WERI-Rb-1 (cell line): ENCODE measurements at regions not wholly inside any gene's neighbourhood (a gene's known extent, or its start where the extent isn't known, plus 50 kb on each side); places are given as distances from the start of the nearest gene placed in this dataset.
A peak's percentile ranks its signal among the peaks of the same experiment; 100 is the strongest.

ENCODE experiments used
- DNase-seq: peaks from one replicate; pipeline ENCODE4 v3.0.0-alpha.2; 2020
- H3K27ac ChIP-seq: fragments of 250-450 bp; sonication (Bioruptor Pico); 2 replicates; pipeline ENCODE4 v1.5.1; 2020; ENCODE audit warnings: mild to moderate bottlenecking, moderate library complexity
- H3K27me3 ChIP-seq: fragments of 250-450 bp; sonication (Bioruptor Pico); 2 replicates; pipeline ENCODE4 v1.5.1; 2021; ENCODE audit warnings: mild to moderate bottlenecking, low read depth, moderate library complexity; ENCODE audit not compliant: insufficient read depth, severe bottlenecking
- H3K36me3 ChIP-seq: fragments of 250-450 bp; sonication (Bioruptor Pico); 2 replicates; pipeline ENCODE4 v1.5.1; 2020; ENCODE audit warnings: mild to moderate bottlenecking, moderate library complexity
- H3K4me3 ChIP-seq: 2 replicates; pipeline ENCODE4 v1.5.1; 2011; ENCODE audit warnings: low read depth, mild to moderate bottlenecking, control low read depth, low read length
- H3K9me3 ChIP-seq: fragments of 250-450 bp; sonication (Bioruptor Pico); 2 replicates; pipeline ENCODE4 v1.5.1; 2021; ENCODE audit warnings: mild to moderate bottlenecking, moderate library complexity; ENCODE audit not compliant: severe bottlenecking
- CTCF ChIP-seq: IDR thresholded peaks from 2 replicates; pipeline ENCODE4 v1.5.1; 2011; ENCODE audit warnings: low read depth, mild to moderate bottlenecking, control low read depth, inconsistent platforms, low read length

DNA sequence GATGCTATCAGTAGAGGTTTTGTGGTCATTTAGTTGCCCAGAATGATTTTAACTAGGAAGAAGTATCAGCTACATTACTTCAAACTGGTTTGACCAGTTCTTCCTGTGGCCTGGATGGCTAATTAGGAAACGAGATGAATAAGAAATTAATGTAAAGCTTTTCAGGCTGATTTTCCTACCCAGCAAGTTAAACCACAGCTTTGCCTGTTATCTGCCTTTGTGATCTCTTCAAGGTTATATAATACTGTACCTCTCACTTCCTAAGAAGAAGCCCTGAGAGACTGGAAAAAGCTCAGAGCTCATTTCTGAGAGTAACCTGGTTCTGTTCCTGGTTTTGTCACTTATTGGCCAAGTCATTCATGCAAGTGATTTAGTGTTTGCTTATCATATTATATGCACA, 782.2 kb upstream of the GOLIM4 start:
- H3K27ac ChIP-seq = no peak overlapping the region
- H3K4me3 ChIP-seq = no peak overlapping the region
- no peaks in the 10 kb centered on the region for H3K27me3 ChIP-seq
- no peaks in the 10 kb centered on the region for H3K9me3 ChIP-seq
- TF ChIP-seq CTCF = no peak
- no peak for DNase-seq
- H3K36me3 ChIP-seq = no peaks in the 10 kb centered on the region

- Histone ChIP-seq H3K9me3 (no peaks in the 10 kb centered on the region), H3K27me3 (no peaks in the 10 kb centered on the region), H3K4me3 (no peak overlapping the region), H3K27ac (no peak overlapping the region), H3K36me3 (no peaks in the 10 kb centered on the region)
- no peak for TF ChIP-seq CTCF
- DNase-seq = no peak
These were observed 780.8 kb upstream of the GOLIM4 start for GRCh38 chr3:168876346-168877035.

DNA sequence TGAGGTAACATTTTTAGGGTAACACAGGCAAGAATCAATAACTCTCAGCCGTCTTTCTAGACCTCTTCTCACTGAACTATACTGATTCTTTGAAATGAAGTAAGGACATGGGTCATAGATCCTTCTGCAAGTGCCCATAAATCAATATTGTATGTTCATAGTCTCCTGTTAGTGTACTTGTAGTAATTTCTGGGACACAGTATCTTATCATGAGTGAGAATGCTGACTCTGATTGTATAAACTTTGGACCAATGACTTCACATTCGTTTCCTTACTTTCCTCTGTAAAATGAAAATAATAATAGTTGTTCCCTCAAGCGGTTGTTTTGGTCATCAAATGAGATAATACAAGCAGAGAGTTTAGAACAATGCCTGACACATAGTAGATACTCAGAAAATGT, 777.1 kb upstream of the GOLIM4 start:
- Histone ChIP-seq H3K36me3 (no peaks in the 10 kb centered on the region), H3K9me3 (no peaks in the 10 kb centered on the region), H3K27me3 (no peaks in the 10 kb centered on the region), H3K27ac (no peak overlapping the region), H3K4me3 (no peak overlapping the region)
- no peak for TF ChIP-seq CTCF
- DNase-seq = no peak

DNA sequence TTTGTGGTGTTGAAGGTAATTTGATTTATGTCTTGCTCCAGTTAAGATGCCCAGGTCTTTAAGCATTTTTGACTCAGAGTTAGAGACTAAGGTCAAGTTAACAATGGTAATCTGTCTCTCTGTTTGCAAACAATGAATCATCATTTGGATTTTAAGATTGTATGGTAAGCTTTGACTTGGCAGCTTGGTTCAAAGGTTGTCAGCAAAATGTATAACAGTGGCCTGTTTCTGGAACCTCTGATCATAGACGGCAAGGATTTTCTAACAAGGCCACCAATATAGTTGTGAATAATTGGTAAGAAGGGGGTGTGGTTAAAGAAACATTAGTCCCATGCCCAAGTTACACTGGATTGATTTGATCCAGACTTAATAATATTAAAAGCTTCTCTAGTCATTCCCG, 775.2 kb upstream of the GOLIM4 start:
- no peak for DNase-seq
- Histone ChIP-seq H3K27ac (no peak overlapping the region), H3K27me3 (no peaks in the 10 kb centered on the region), H3K4me3 (no peak overlapping the region), H3K36me3 (no peaks in the 10 kb centered on the region), H3K9me3 (no peaks in the 10 kb centered on the region)
- TF ChIP-seq CTCF = no peak

DNA sequence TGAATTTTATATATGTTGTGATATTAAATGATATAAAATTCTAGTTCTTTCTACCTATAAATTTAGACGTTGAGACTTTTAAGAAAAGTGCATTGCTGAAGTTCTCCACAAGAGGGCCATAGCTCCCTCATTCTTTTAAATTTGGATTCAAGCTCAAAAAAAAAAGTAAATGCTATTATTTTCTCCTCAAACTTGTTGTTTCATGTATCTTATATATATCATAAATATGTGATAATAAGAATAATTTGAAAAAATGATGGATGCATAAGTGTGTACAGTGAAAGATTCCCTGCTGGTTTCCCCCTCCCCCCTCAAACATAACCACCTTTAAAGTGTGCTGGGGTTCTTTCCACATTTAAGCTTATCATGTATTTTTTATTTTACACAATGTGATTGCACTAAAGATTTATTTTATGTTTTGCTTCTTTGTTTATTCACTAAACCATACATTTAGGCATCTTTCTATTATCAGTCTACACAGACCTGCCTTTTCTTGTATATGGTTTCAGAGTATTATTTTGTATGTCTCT, 769.4 kb upstream of the GOLIM4 start:
- H3K9me3 ChIP-seq = no peaks in the 10 kb centered on the region
- H3K36me3 ChIP-seq = no peaks in the 10 kb centered on the region
- no peak overlapping the region for H3K27ac ChIP-seq
- H3K4me3 ChIP-seq = no peak overlapping the region
- TF ChIP-seq CTCF = peak; percentile 42
- H3K27me3 ChIP-seq = no peaks in the 10 kb centered on the region
- no peak for DNase-seq
